IMR-90 (cell line): ENCODE measurements at regions not wholly inside any gene's neighbourhood (a gene's known extent, or its start where the extent isn't known, plus 50 kb on each side); places are given as distances from the start of the nearest gene placed in this dataset.

Experiments used
- ATAC-seq: fragments of 200-7000 bp; cut with Tn5 transposase; 2 replicates; pipeline ENCODE4 v1.9.1; 2020; ENCODE audit warnings: low read depth, mild to moderate bottlenecking, moderate library complexity
- BruUV-seq: library from RNA; stranded (reverse); fragments of 400-500 nt; replicated peaks from 2 replicates; lab custom pipeline; 2021; lab: Mats Ljungman, UMichigan
- CTCF ChIA-PET: fragments of 300-600 bp; formaldehyde crosslinking; extraction: SDS; loops from one replicate; lab custom pipeline; 2021; ENCODE audit warnings: antibody characterized with exemption; lab: Yijun Ruan, JAX
- POLR2A ChIA-PET: fragments of 300-600 bp; sonication (Branson Sonifier 250); formaldehyde crosslinking; loops from one replicate; lab custom pipeline; 2022; ENCODE audit warnings: antibody characterized with exemption; ENCODE audit not compliant: unreplicated experiment; lab: Charles Lee
- DNase-seq: peaks from one replicate; pipeline ENCODE4 v3.0.0; 2013
- H2AFZ ChIP-seq: replicated peaks from 2 replicates; pipeline ENCODE3; 2013; ENCODE audit warnings: low read length, mild to moderate bottlenecking; ENCODE audit not compliant: poor library complexity
- H2AK5ac ChIP-seq: 2 replicates; pipeline ENCODE4 v1.6.1; 2013; ENCODE audit warnings: low read depth, low read length, inconsistent platforms
- H2AK9ac ChIP-seq: replicated peaks from 2 replicates; pipeline ENCODE3; 2013; ENCODE audit warnings: mild to moderate bottlenecking, low read depth, low read length, moderate library complexity; ENCODE audit not compliant: poor library complexity
- H2BK120ac ChIP-seq: 2 replicates; pipeline ENCODE4 v1.6.1; 2013; ENCODE audit warnings: low read depth, low read length, inconsistent platforms
- H2BK15ac ChIP-seq: 3 replicates; pipeline ENCODE4 v1.6.1; 2013; ENCODE audit warnings: low read depth, low read length, inconsistent platforms
- H2BK20ac ChIP-seq: 2 replicates; pipeline ENCODE4 v1.6.1; 2013; ENCODE audit warnings: low read depth, mild to moderate bottlenecking, inconsistent platforms, low read length, moderate library complexity
- H2BK5ac ChIP-seq: 2 replicates; pipeline ENCODE4 v1.6.1; 2013; ENCODE audit warnings: mild to moderate bottlenecking, low read depth, low read length, inconsistent platforms; ENCODE audit not compliant: poor library complexity, severe bottlenecking
- H3K14ac ChIP-seq: replicated peaks from 2 replicates; pipeline ENCODE4 v1.6.1; 2013; ENCODE audit warnings: low read depth, low read length, inconsistent platforms
- H3K18ac ChIP-seq: 2 replicates; pipeline ENCODE4 v1.6.1; 2013; ENCODE audit warnings: low read depth, low read length, control low read depth
- H3K23ac ChIP-seq: 2 replicates; pipeline ENCODE4 v1.6.1; 2013; ENCODE audit warnings: low read depth, low read length, inconsistent platforms
- H3K27ac ChIP-seq: 2 replicates; pipeline ENCODE4 v1.5.1; 2013; ENCODE audit warnings: mild to moderate bottlenecking, control low read depth, low read length; ENCODE audit not compliant: insufficient read depth
- H3K27me3 ChIP-seq: 2 replicates; pipeline ENCODE4 v1.6.1; 2013; ENCODE audit warnings: low read length; ENCODE audit not compliant: control insufficient read depth, insufficient read depth
- H3K36me3 ChIP-seq: 2 replicates; pipeline ENCODE4 v1.6.1; 2013; ENCODE audit warnings: low read length, mixed read lengths; ENCODE audit not compliant: control insufficient read depth, insufficient read depth
- H3K4ac ChIP-seq: 2 replicates; pipeline ENCODE4 v1.6.1; 2013; ENCODE audit warnings: low read depth, low read length, inconsistent platforms
- H3K4me1 ChIP-seq: 2 replicates; pipeline ENCODE4 v1.6.1; 2013; ENCODE audit warnings: low read length, mixed read lengths; ENCODE audit not compliant: control insufficient read depth, insufficient read depth
- H3K4me2 ChIP-seq: 2 replicates; pipeline ENCODE4 v1.6.1; 2013; ENCODE audit warnings: low read depth, mild to moderate bottlenecking, control low read depth, low read length, moderate library complexity
- H3K4me3 ChIP-seq: 2 replicates; pipeline ENCODE4 v1.5.1; 2013; ENCODE audit warnings: low read depth, mild to moderate bottlenecking, control low read depth, low read length, moderate library complexity; ENCODE audit not compliant: insufficient read depth
- H3K56ac ChIP-seq: 2 replicates; pipeline ENCODE4 v1.6.1; 2013; ENCODE audit warnings: low read length, inconsistent platforms; ENCODE audit not compliant: insufficient read depth; ENCODE audit errors: extremely low read depth
- H3K79me1 ChIP-seq, 2 experiments: 2 replicates each; pipeline ENCODE4 v1.6.1; 2013; ENCODE audit warnings: low read length in 2 of 2, inconsistent platforms in 1 of 2, low read depth in 1 of 2
- H3K9ac ChIP-seq: 2 replicates; pipeline ENCODE4 v1.6.1; 2013; ENCODE audit warnings: low read depth, low read length, control low read depth
- H3K9me1 ChIP-seq: 2 replicates; pipeline ENCODE4 v1.6.1; 2013; ENCODE audit warnings: low read length, inconsistent platforms; ENCODE audit not compliant: insufficient read depth
- H3K9me3 ChIP-seq: 2 replicates; pipeline ENCODE4 v1.6.1; 2013; ENCODE audit warnings: low read length; ENCODE audit not compliant: control insufficient read depth, insufficient read depth
- H4K20me1 ChIP-seq: 2 replicates; pipeline ENCODE4 v1.6.1; 2013; ENCODE audit warnings: low read length, inconsistent platforms; ENCODE audit not compliant: insufficient read depth
- H4K5ac ChIP-seq: 2 replicates; pipeline ENCODE4 v1.6.1; 2013; ENCODE audit warnings: mild to moderate bottlenecking, low read depth, low read length, control low read depth
- H4K8ac ChIP-seq, 2 experiments: 2 replicates each; pipeline ENCODE4 v1.6.1; 2013; ENCODE audit warnings: low read depth in 2 of 2, low read length in 2 of 2, control low read depth in 1 of 2, inconsistent platforms in 1 of 2
- H4K91ac ChIP-seq: 2 replicates; pipeline ENCODE4 v1.6.1; 2013; ENCODE audit warnings: low read depth, low read length, inconsistent platforms; ENCODE audit not compliant: insufficient read depth
- CEBPB ChIP-seq: IDR thresholded peaks from 2 replicates; pipeline ENCODE4 v1.6.1; 2012; ENCODE audit warnings: low read depth, low read length, improper control_type of control experiment
- CHD1 ChIP-seq: IDR thresholded peaks from 2 replicates; pipeline ENCODE4 v1.6.1; 2012; ENCODE audit warnings: low read depth, low read length, improper control_type of control experiment
- FOS ChIP-seq: fragments of 150-350 bp; IDR thresholded peaks from 2 replicates; pipeline ENCODE4 v1.6.1; 2016; ENCODE audit warnings: low read depth, low read length
- MAFK ChIP-seq: IDR thresholded peaks from 2 replicates; pipeline ENCODE4 v1.6.1; 2012; ENCODE audit warnings: low read depth, low read length, improper control_type of control experiment
- MAZ ChIP-seq: IDR thresholded peaks from 2 replicates; pipeline ENCODE4 v1.6.1; 2012; ENCODE audit warnings: low read depth, mild to moderate bottlenecking, low read length, improper control_type of control experiment, moderate library complexity, borderline replicate concordance
- NFE2L2 ChIP-seq: fragments of 150-350 bp; IDR thresholded peaks from 2 replicates; pipeline ENCODE4 v1.6.1; 2016; ENCODE audit warnings: low read depth, mild to moderate bottlenecking, low read length
- POLR2A ChIP-seq: IDR thresholded peaks from 2 replicates; pipeline ENCODE4 v1.6.1; 2012; ENCODE audit warnings: mild to moderate bottlenecking, low read depth, low read length
- RCOR1 ChIP-seq: IDR thresholded peaks from 2 replicates; pipeline ENCODE4 v1.6.1; 2012; ENCODE audit warnings: mild to moderate bottlenecking, low read length, improper control_type of control experiment; ENCODE audit not compliant: insufficient replicate concordance
- RFX5 ChIP-seq: IDR thresholded peaks from 2 replicates; pipeline ENCODE4 v1.8.0; 2012; ENCODE audit warnings: low read depth, mild to moderate bottlenecking, low read length, moderate library complexity
- SMC3 ChIP-seq: fragments of 150-350 bp; IDR thresholded peaks from 2 replicates; pipeline ENCODE4 v1.6.1; 2016; ENCODE audit warnings: low read depth, mild to moderate bottlenecking, antibody characterized with exemption, low read length, moderate library complexity
- WGBS, 2 experiments: methylation state at CpG; one replicate each; pipeline versions ENCODE4 v1.1.5 to v1.1.7; 2013; ENCODE audit warnings: missing lambda C conversion rate in 2 of 2; ENCODE audit not compliant: insufficient read length in 1 of 2; ENCODE audit errors: extremely low coverage in 2 of 2; 5-methylcytosine and 5-hydroxymethylcytosine counted together
- dilution Hi-C: fragments of 300-500 bp; cut with HindIII; formaldehyde crosslinking; loops from one replicate; pipeline ENCODE4 v1.14.3; 2018; ENCODE audit warnings: low sequenced_read_pairs; ENCODE audit not compliant: unreplicated experiment
- in situ Hi-C: fragments of 300-500 bp; cut with MboI; formaldehyde crosslinking; loops from 3 replicates; pipeline ENCODE4 v1.14.3; 2019; ENCODE audit warnings: low sequenced_read_pairs, inconsistent platforms, mixed read lengths
- intact Hi-C: fragments of 100-400 bp; cut with micrococcal nuclease; formaldehyde crosslinking; loops from 2 replicates; pipeline ENCODE4 v1.10.0; 2022
- TF ChIP-seq, protein P1 (sequence below): conservative IDR thresholded peaks from 2 replicates; pipeline ENCODE4 v1.5.1; 2012; ENCODE audit warnings: mild to moderate bottlenecking, low read depth, low read length, improper control_type of control experiment

DNA sequence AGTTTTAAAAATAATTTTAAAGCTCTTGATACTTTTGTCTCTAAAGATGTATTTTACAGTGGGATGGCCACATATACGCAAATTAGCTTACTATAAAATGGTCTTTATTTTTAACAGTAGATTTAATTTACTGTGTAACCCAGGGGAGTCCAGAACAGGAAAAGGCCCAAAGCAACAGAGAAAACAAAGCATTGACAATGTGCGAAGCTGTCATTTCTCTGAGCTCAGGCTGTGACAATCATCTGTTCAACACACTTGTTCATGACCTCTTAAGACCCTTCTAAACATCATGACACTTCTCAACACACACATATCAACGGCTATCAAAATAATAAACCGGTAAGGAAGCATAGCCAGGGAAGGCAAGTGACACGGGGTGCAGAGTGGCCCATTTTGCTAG, 499.6 kb upstream of the MPDZ start:
- no peak overlapping the region for H3K4me3 ChIP-seq
- TF ChIP-seq SMC3 (no peak), FOS (no peak), POLR2A (no peak), CHD1 (no peak), MAZ (no peak), CEBPB (no peak), RFX5 (no peak), NFE2L2 (no peak), MAFK (no peak), RCOR1 (no peak)
- TF ChIP-seq, protein P1, sequence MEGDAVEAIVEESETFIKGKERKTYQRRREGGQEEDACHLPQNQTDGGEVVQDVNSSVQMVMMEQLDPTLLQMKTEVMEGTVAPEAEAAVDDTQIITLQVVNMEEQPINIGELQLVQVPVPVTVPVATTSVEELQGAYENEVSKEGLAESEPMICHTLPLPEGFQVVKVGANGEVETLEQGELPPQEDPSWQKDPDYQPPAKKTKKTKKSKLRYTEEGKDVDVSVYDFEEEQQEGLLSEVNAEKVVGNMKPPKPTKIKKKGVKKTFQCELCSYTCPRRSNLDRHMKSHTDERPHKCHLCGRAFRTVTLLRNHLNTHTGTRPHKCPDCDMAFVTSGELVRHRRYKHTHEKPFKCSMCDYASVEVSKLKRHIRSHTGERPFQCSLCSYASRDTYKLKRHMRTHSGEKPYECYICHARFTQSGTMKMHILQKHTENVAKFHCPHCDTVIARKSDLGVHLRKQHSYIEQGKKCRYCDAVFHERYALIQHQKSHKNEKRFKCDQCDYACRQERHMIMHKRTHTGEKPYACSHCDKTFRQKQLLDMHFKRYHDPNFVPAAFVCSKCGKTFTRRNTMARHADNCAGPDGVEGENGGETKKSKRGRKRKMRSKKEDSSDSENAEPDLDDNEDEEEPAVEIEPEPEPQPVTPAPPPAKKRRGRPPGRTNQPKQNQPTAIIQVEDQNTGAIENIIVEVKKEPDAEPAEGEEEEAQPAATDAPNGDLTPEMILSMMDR = no peak
- intact Hi-C loops (no loop called here), dilution Hi-C loops (no loop called here), in situ Hi-C loops (no loop called here)
- BruUV-seq = no TSS peak
- H3K56ac ChIP-seq = no peak overlapping the region
- H2BK5ac ChIP-seq = no peak overlapping the region
- ATAC-seq (no peak), DNase-seq (no peak)
- no peak overlapping the region for H3K27ac ChIP-seq
- H3K27me3 ChIP-seq = no peaks in the 10 kb centered on the region
- no peak overlapping the region for H3K9ac ChIP-seq
- H3K4ac ChIP-seq = no peak overlapping the region
- H3K14ac ChIP-seq = no peak overlapping the region
- no peaks in the 10 kb centered on the region for H4K20me1 ChIP-seq
- H3K4me2 ChIP-seq = no peak overlapping the region
- 74% methylated on average over 3 of the region's 5 CpGs; no CpG with 5 or more reads in 1 of the 2 experiments for WGBS, 2 experiments
- no peaks in the 10 kb centered on the region for H3K36me3 ChIP-seq
- H2AK5ac ChIP-seq = no peak overlapping the region
- H4K8ac ChIP-seq = no peak overlapping the region
- H3K4me1 ChIP-seq = no peaks in the 10 kb centered on the region
- H4K5ac ChIP-seq = no peak overlapping the region
- H2AFZ ChIP-seq = no peak overlapping the region
- ChIA-PET POLR2A (no interaction called here), CTCF (no interaction called here)
- H3K18ac ChIP-seq = no peak overlapping the region
- no peaks in the 10 kb centered on the region for H3K9me3 ChIP-seq
- no peak overlapping the region for H2AK9ac ChIP-seq
- no peak overlapping the region for H2BK15ac ChIP-seq
- H2BK20ac ChIP-seq = no peak overlapping the region
- H4K91ac ChIP-seq = no peak overlapping the region
- no peaks in the 10 kb centered on the region for H3K79me1 ChIP-seq
- H2BK120ac ChIP-seq = no peak overlapping the region
- H3K23ac ChIP-seq = no peak overlapping the region
- H3K9me1 ChIP-seq = no peaks in the 10 kb centered on the region
